CD14-positive monocyte (primary cell): ENCODE measurements at regions not wholly inside any gene's neighbourhood (a gene's known extent, or its start where the extent isn't known, plus 50 kb on each side); places are given as distances from the start of the nearest gene placed in this dataset.
A peak's percentile ranks its signal among the peaks of the same experiment; 100 is the strongest.

Experiments used
- DNase-seq, 3 donors: peaks; one replicate each; pipeline ENCODE4 v3.0.0-alpha.2; 2011 to 2022
- H2AFZ ChIP-seq: 2 replicates; pipeline ENCODE4 v1.6.0; 2012; ENCODE audit warnings: mild to moderate bottlenecking, low read depth, low read length, inconsistent platforms; ENCODE audit not compliant: insufficient read depth, poor library complexity, severe bottlenecking
- H3K27ac ChIP-seq, 2 donors: 1 replicate in 1 of 2; 2 replicates in 1 of 2; pipeline ENCODE4 v1.5.1; 2012 to 2013; ENCODE audit warnings: low read length in 2 of 2, control low read depth in 1 of 2, inconsistent platforms in 1 of 2, low read depth in 1 of 2, mild to moderate bottlenecking in 1 of 2
- H3K27me3 ChIP-seq, 2 donors: one replicate each; pipeline versions ENCODE4 v1.6.0 to v1.6.1; 2011 to 2013; ENCODE audit warnings: low read length in 2 of 2; ENCODE audit not compliant: control insufficient read depth in 2 of 2, insufficient read depth in 2 of 2
- H3K36me3 ChIP-seq, 2 donors: replicated peaks in 1 of 2; 1 replicate in 1 of 2; 2 replicates in 1 of 2; pipeline versions ENCODE4 v1.5.1 to v1.6.1; 2012 to 2013; ENCODE audit warnings: low read length in 2 of 2, control low read depth in 1 of 2, inconsistent platforms in 1 of 2, mild to moderate bottlenecking in 1 of 2; ENCODE audit not compliant: insufficient read depth in 2 of 2, control insufficient read depth in 1 of 2
- H3K4me1 ChIP-seq, 2 donors: 1 replicate in 1 of 2; 2 replicates in 1 of 2; pipeline versions ENCODE4 v1.5.1 to v1.6.1; 2012 to 2013; ENCODE audit warnings: low read length in 2 of 2, control low read depth in 1 of 2, inconsistent platforms in 1 of 2, mild to moderate bottlenecking in 1 of 2, moderate library complexity in 1 of 2; ENCODE audit not compliant: insufficient read depth in 2 of 2, control insufficient read depth in 1 of 2
- H3K4me2 ChIP-seq: replicated peaks from 2 replicates; pipeline ENCODE3; 2012; ENCODE audit warnings: low read length, moderate library complexity, mild to moderate bottlenecking; ENCODE audit not compliant: poor library complexity, severe bottlenecking; ENCODE audit errors: extremely low read depth
- H3K4me3 ChIP-seq, 3 experiments: fragments of 200-600 bp in 1 of 3; sonication (generic) in 1 of 3; replicated peaks in 1 of 3; 1 replicate in 2 of 3; 2 replicates in 1 of 3; pipeline ENCODE4 v1.5.1; 2011 to 2013; ENCODE audit warnings: low read length in 3 of 3, mild to moderate bottlenecking in 3 of 3, control low read depth in 2 of 3, low read depth in 2 of 3, inconsistent platforms in 1 of 3, moderate library complexity in 1 of 3
- H3K79me2 ChIP-seq: 2 replicates; pipeline ENCODE4 v1.6.0; 2012; ENCODE audit warnings: mild to moderate bottlenecking, control low read depth, inconsistent platforms, low read length, moderate library complexity; ENCODE audit not compliant: insufficient read depth
- H3K9ac ChIP-seq: 2 replicates; pipeline ENCODE4 v1.6.0; 2017; ENCODE audit warnings: low read length, mild to moderate bottlenecking; ENCODE audit not compliant: insufficient read depth, poor library complexity, severe bottlenecking
- H3K9me3 ChIP-seq, 2 donors: replicated peaks in 1 of 2; 1 replicate in 1 of 2; 2 replicates in 1 of 2; pipeline versions ENCODE4 v1.5.1 to v1.6.1; 2012 to 2013; ENCODE audit warnings: low read length in 2 of 2, control low read depth in 1 of 2; ENCODE audit not compliant: control insufficient read depth in 1 of 2, insufficient read depth in 1 of 2
- H4K20me1 ChIP-seq: 2 replicates; pipeline ENCODE4 v1.6.0; 2012; ENCODE audit warnings: mild to moderate bottlenecking, low read length, control low read depth, moderate library complexity; ENCODE audit not compliant: insufficient read depth
- H3K27ac Mint-ChIP-seq, 7 donors: one replicate each; pipeline ENCODE4 v1.8.0; 2020; ENCODE audit warnings: mild to moderate bottlenecking in 7 of 7, mixed read lengths in 7 of 7, moderate library complexity in 6 of 7, inconsistent platforms in 2 of 7
- H3K27me3 Mint-ChIP-seq, 3 donors: one replicate each; pipeline ENCODE4 v1.8.0; 2021 to 2022; ENCODE audit warnings: low read depth in 3 of 3, mild to moderate bottlenecking in 3 of 3, mixed read lengths in 3 of 3, moderate library complexity in 3 of 3, inconsistent platforms in 1 of 3
- H3K36me3 Mint-ChIP-seq, 2 donors: one replicate each; pipeline ENCODE4 v1.8.0; 2020; ENCODE audit warnings: mixed read lengths in 2 of 2, inconsistent platforms in 1 of 2, mild to moderate bottlenecking in 1 of 2
- H3K4me1 Mint-ChIP-seq: one replicate; pipeline ENCODE4 v1.8.0; 2020; ENCODE audit warnings: mild to moderate bottlenecking, mixed read lengths
- H3K4me3 Mint-ChIP-seq, 2 donors: one replicate each; pipeline ENCODE4 v1.8.0; 2020; ENCODE audit warnings: mild to moderate bottlenecking in 2 of 2, mixed read lengths in 2 of 2, moderate library complexity in 1 of 2
- H3K9me3 Mint-ChIP-seq, 7 donors: one replicate each; pipeline ENCODE4 v1.8.0; 2020 to 2022; ENCODE audit warnings: mixed read lengths in 7 of 7, mild to moderate bottlenecking in 6 of 7, moderate library complexity in 6 of 7, inconsistent platforms in 2 of 7
- CTCF ChIP-seq: fragments of 200-600 bp; IDR thresholded peaks from one replicate; pipeline ENCODE4 v1.8.0; 2022; ENCODE audit warnings: antibody characterized with exemption, mild to moderate bottlenecking
- WGBS: methylation state at CpG from one replicate; pipeline ENCODE4 v1.1.5; 2013; ENCODE audit warnings: missing lambda C conversion rate; ENCODE audit not compliant: insufficient coverage; 5-methylcytosine and 5-hydroxymethylcytosine counted together
- intact Hi-C, 2 donors: fragments of 100-400 bp; cut with micrococcal nuclease; formaldehyde crosslinking; loops; one replicate each; pipeline versions ENCODE4 v1.15.0 to v1.15.1; 2023

GRCh38 chr1:168966217-168966616 lies 140.3 kb upstream of the ATP1B1 start:
- H3K27ac Mint-ChIP-seq: peak overlapping the region in 2 of 7 donors; percentile 20 to 40
- H3K9me3 ChIP-seq: no peaks in the 10 kb centered on the region
- no peaks in the 10 kb centered on the region for H3K9me3 Mint-ChIP-seq
- no CpG with 5 or more reads among the region's 2 CpGs for WGBS
- H3K9ac ChIP-seq: no peak overlapping the region
- no peaks in the 10 kb centered on the region for H3K36me3 ChIP-seq
- peaks cover 0 to 2% (median 2%) of the 10 kb centered on the region in 3 donors for H3K27me3 Mint-ChIP-seq
- no peak overlapping the region for H2AFZ ChIP-seq
- H3K4me3 Mint-ChIP-seq: no peak overlapping the region
- no peak overlapping the region for H3K4me3 ChIP-seq
- DNase-seq: no peak
- intact Hi-C loops: no loop called here
- no peaks in the 10 kb centered on the region for H3K4me1 ChIP-seq
- no peak overlapping the region for H3K4me2 ChIP-seq
- H3K27ac ChIP-seq: no peak overlapping the region
- H3K79me2 ChIP-seq: no peaks in the 10 kb centered on the region
- TF ChIP-seq CTCF: no peak
- H3K4me1 Mint-ChIP-seq: no peaks in the 10 kb centered on the region
- no peaks in the 10 kb centered on the region for H3K27me3 ChIP-seq
- no peaks in the 10 kb centered on the region for H4K20me1 ChIP-seq
- no peaks in the 10 kb centered on the region for H3K36me3 Mint-ChIP-seq

- no peak overlapping the region for H3K27ac ChIP-seq
- peaks cover 0 to 2% (median 2%) of the 10 kb centered on the region in 3 donors for H3K27me3 Mint-ChIP-seq
- no CpG with 5 or more reads among the region's 2 CpGs for WGBS
- intact Hi-C loops: no loop called here
- DNase-seq: no peak
- no peaks in the 10 kb centered on the region for H3K36me3 Mint-ChIP-seq
- H3K4me2 ChIP-seq: no peak overlapping the region
- H2AFZ ChIP-seq: no peak overlapping the region
- H3K4me1 ChIP-seq: no peaks in the 10 kb centered on the region
- no peaks in the 10 kb centered on the region for H4K20me1 ChIP-seq
- no peaks in the 10 kb centered on the region for H3K36me3 ChIP-seq
- no peak overlapping the region for H3K4me3 ChIP-seq
- TF ChIP-seq CTCF: no peak
- peak overlapping the region in 1 of 7 donors; percentile 20 for H3K27ac Mint-ChIP-seq
- H3K4me1 Mint-ChIP-seq: no peaks in the 10 kb centered on the region
- H3K79me2 ChIP-seq: no peaks in the 10 kb centered on the region
- no peaks in the 10 kb centered on the region for H3K9me3 ChIP-seq
- H3K27me3 ChIP-seq: no peaks in the 10 kb centered on the region
- H3K9ac ChIP-seq: no peak overlapping the region
- no peak overlapping the region for H3K4me3 Mint-ChIP-seq
- H3K9me3 Mint-ChIP-seq: no peaks in the 10 kb centered on the region
Measured at GRCh38 chr1:168966636-168967035, 139.9 kb upstream of the ATP1B1 start.
